IPS DF 6.9 (cell line): ENCODE measurements at regions not wholly inside any gene's neighbourhood (a gene's known extent, or its start where the extent isn't known, plus 50 kb on each side); places are given as distances from the start of the nearest gene placed in this dataset.

Experiments
- DNase-seq: peaks from one replicate; pipeline ENCODE4 v3.0.0-alpha.2; 2013; ENCODE audit warnings: low read depth, low spot score
- H3K27ac ChIP-seq: one replicate; pipeline ENCODE4 v1.5.1; 2013; ENCODE audit warnings: low read length, control low read depth
- H3K27me3 ChIP-seq: 2 replicates; pipeline ENCODE4 v1.6.1; 2013; ENCODE audit warnings: mild to moderate bottlenecking, low read length; ENCODE audit not compliant: control insufficient read depth, insufficient read depth
- H3K36me3 ChIP-seq: 2 replicates; pipeline ENCODE4 v1.6.1; 2013; ENCODE audit warnings: low read length; ENCODE audit not compliant: control insufficient read depth, insufficient read depth
- H3K4me1 ChIP-seq: 2 replicates; pipeline ENCODE4 v1.6.1; 2013; ENCODE audit warnings: low read length; ENCODE audit not compliant: control insufficient read depth, insufficient read depth
- H3K4me3 ChIP-seq: 2 replicates; pipeline ENCODE4 v1.5.1; 2013; ENCODE audit warnings: mild to moderate bottlenecking, low read length
- H3K9me3 ChIP-seq: 2 replicates; pipeline ENCODE4 v1.6.1; 2013; ENCODE audit warnings: low read length, inconsistent platforms; ENCODE audit not compliant: control insufficient read depth, insufficient read depth
- WGBS: extraction: QIAGEN DNeasy Blood & Tissue Kit; methylation state at CpG from one replicate; pipeline ENCODE4 v1.1.7; 2013; ENCODE audit warnings: mixed read lengths, missing lambda C conversion rate; ENCODE audit not compliant: insufficient read length, insufficient coverage; 5-methylcytosine and 5-hydroxymethylcytosine counted together

GRCh38 chr7:142323706-142324105 lies 65.8 kb upstream of the PRSS58 start:
- H3K27me3 ChIP-seq: no peaks in the 10 kb centered on the region
- peaks cover 3% of the 10 kb centered on the region for H3K4me1 ChIP-seq
- H3K27ac ChIP-seq: no peak overlapping the region
- WGBS: no CpG with 5 or more reads among the region's 4 CpGs
- DNase-seq: peak; percentile 73
- H3K36me3 ChIP-seq: no peaks in the 10 kb centered on the region
- no peaks in the 10 kb centered on the region for H3K9me3 ChIP-seq
- H3K4me3 ChIP-seq: no peak overlapping the region

GRCh38 chr7:142321391-142321790 lies 63.5 kb upstream of the PRSS58 start:
- H3K9me3 ChIP-seq: no peaks in the 10 kb centered on the region
- no peaks in the 10 kb centered on the region for H3K36me3 ChIP-seq
- peaks cover 2% of the 10 kb centered on the region; the same call in 1 of the 2 replicates for H3K4me1 ChIP-seq
- H3K27ac ChIP-seq: no peak overlapping the region
- H3K4me3 ChIP-seq: no peak overlapping the region
- no CpG with 5 or more reads among the region's 7 CpGs for WGBS
- no peak for DNase-seq
- no peaks in the 10 kb centered on the region for H3K27me3 ChIP-seq

GRCh38 chr7:142320883-142321282 lies 63.0 kb upstream of the PRSS58 start:
- Histone ChIP-seq H3K9me3 (no peaks in the 10 kb centered on the region), H3K4me1 (peaks cover 2% of the 10 kb centered on the region; the same call in 1 of the 2 replicates), H3K4me3 (no peak overlapping the region), H3K27ac (no peak overlapping the region), H3K36me3 (no peaks in the 10 kb centered on the region), H3K27me3 (no peaks in the 10 kb centered on the region)
- no CpG with 5 or more reads among the region's 2 CpGs for WGBS
- no peak for DNase-seq

- Histone ChIP-seq H3K27ac (no peak overlapping the region), H3K36me3 (no peaks in the 10 kb centered on the region), H3K9me3 (no peaks in the 10 kb centered on the region), H3K4me1 (peaks cover 2% of the 10 kb centered on the region; the same call in 1 of the 2 replicates), H3K4me3 (no peak overlapping the region), H3K27me3 (no peaks in the 10 kb centered on the region)
- DNase-seq: no peak
- no CpG with 5 or more reads among the region's 3 CpGs for WGBS
Observed at GRCh38 chr7:142319970-142320369, 62.1 kb upstream of the PRSS58 start.

- DNase-seq: no peak
- no peaks in the 10 kb centered on the region for H3K27me3 ChIP-seq
- no peaks in the 10 kb centered on the region for H3K36me3 ChIP-seq
- H3K4me3 ChIP-seq: no peak overlapping the region
- H3K9me3 ChIP-seq: no peaks in the 10 kb centered on the region
- H3K27ac ChIP-seq: no peak overlapping the region
- H3K4me1 ChIP-seq: no peaks in the 10 kb centered on the region
Observed at GRCh38 chr7:142314281-142314680, 56.4 kb upstream of the PRSS58 start.

GRCh38 chr7:142313528-142313927 lies 55.7 kb upstream of the PRSS58 start:
- Histone ChIP-seq H3K27ac (no peak overlapping the region), H3K36me3 (no peaks in the 10 kb centered on the region), H3K4me3 (no peak overlapping the region), H3K9me3 (no peaks in the 10 kb centered on the region), H3K27me3 (no peaks in the 10 kb centered on the region), H3K4me1 (no peaks in the 10 kb centered on the region)
- DNase-seq: no peak
- WGBS: no CpG with 5 or more reads among the region's 11 CpGs

- H3K4me3 ChIP-seq: no peak overlapping the region
- H3K4me1 ChIP-seq: no peaks in the 10 kb centered on the region
- H3K27ac ChIP-seq: no peak overlapping the region
- no peaks in the 10 kb centered on the region for H3K27me3 ChIP-seq
- no peak for DNase-seq
- no CpG with 5 or more reads among the region's 3 CpGs for WGBS
- H3K9me3 ChIP-seq: no peaks in the 10 kb centered on the region
- no peaks in the 10 kb centered on the region for H3K36me3 ChIP-seq
Observed at GRCh38 chr7:142311876-142312275, 54.0 kb upstream of the PRSS58 start.

- H3K27me3 ChIP-seq: no peaks in the 10 kb centered on the region
- H3K9me3 ChIP-seq: no peaks in the 10 kb centered on the region
- no peaks in the 10 kb centered on the region for H3K36me3 ChIP-seq
- no peak overlapping the region for H3K27ac ChIP-seq
- H3K4me3 ChIP-seq: no peak overlapping the region
- no peaks in the 10 kb centered on the region for H3K4me1 ChIP-seq
- DNase-seq: no peak
- no CpG with 5 or more reads among the region's 3 CpGs for WGBS
Observed at GRCh38 chr7:142308918-142309317, 51.1 kb upstream of the PRSS58 start.

- H3K9me3 ChIP-seq: no peaks in the 10 kb centered on the region
- H3K27ac ChIP-seq: no peak overlapping the region
- H3K4me1 ChIP-seq: no peaks in the 10 kb centered on the region
- DNase-seq: no peak
- H3K36me3 ChIP-seq: no peaks in the 10 kb centered on the region
- H3K4me3 ChIP-seq: no peak overlapping the region
- no CpG with 5 or more reads among the region's 4 CpGs for WGBS
- H3K27me3 ChIP-seq: no peaks in the 10 kb centered on the region
Observed at GRCh38 chr7:142308326-142308725, 50.5 kb upstream of the PRSS58 start.
